ENCODE measurements at regions not wholly inside any gene's neighbourhood (a gene's known extent, or its start where the extent isn't known, plus 50 kb on each side); places are given as distances from the start of the nearest gene placed in this dataset.

- DNase-seq (ENCODE audit: low read depth in 2 of 2): no peak
- no peak overlapping the region for H3K4me3 ChIP-seq (replicated peaks in 1 of 2; ENCODE audit: low read depth in 2 of 2, low read length in 2 of 2)
- TF ChIP-seq CTCF (IDR thresholded peaks at IDR 0.05; ENCODE audit: low read depth, low read length): no peak
Measured at GRCh38 chr14:88989911-88990310, 165.5 kb downstream of the TTC8 start.

- no peak overlapping the region for H3K4me3 ChIP-seq (replicated peaks in 1 of 2; ENCODE audit: low read depth in 2 of 2, low read length in 2 of 2)
- TF ChIP-seq CTCF (IDR thresholded peaks at IDR 0.05; ENCODE audit: low read depth, low read length): no peak
- no peak for DNase-seq (ENCODE audit: low read depth in 2 of 2)
Measured at GRCh38 chr14:88990856-88991255, 166.4 kb downstream of the TTC8 start.

DNA sequence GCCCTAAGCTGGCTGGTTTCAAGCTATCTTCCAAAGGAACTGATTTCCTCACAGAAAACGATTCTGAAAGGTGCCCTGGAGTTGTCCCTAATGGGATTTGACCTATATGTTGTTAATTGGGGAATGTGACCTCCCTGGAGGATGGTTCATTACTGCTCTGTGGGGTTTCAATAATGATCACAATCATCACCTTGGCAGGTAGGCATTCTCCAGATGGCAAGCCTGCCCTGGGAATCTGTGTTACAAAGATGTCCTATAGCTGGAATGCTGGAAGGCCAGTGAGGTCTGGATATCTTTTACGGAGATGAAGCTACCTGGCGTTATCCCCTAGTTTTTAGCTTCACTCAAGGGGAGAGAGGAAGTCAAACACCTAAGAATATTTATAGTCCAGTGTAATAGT, 167.6 kb downstream of the TTC8 start:
- H3K4me3 ChIP-seq (replicated peaks in 1 of 2; ENCODE audit: low read depth in 2 of 2, low read length in 2 of 2): no peak overlapping the region
- no peak for TF ChIP-seq CTCF (IDR thresholded peaks at IDR 0.05; ENCODE audit: low read depth, low read length)
- no peak for DNase-seq (ENCODE audit: low read depth in 2 of 2)

DNA sequence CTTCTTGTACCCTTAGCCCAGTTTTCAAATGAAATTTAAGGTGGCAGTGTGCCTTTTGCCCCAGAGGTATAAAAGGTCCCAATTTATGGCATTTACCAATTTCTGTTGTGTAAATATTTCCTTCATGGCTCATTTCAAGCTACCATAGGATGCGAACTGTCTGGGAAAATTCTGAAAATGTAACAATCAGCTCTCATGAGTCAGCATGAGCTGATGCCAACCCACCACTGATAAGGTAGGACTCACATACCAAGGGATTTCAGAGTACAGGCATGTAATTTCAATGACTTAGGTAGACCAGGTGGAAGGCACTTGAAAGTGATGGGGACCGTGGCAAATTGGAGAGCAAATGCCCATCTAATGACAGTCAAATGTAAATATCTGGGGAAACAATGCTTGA, 169.5 kb downstream of the TTC8 start:
- TF ChIP-seq CTCF (IDR thresholded peaks at IDR 0.05; ENCODE audit: low read depth, low read length): no peak
- DNase-seq (ENCODE audit: low read depth in 2 of 2): peak; percentile 61 to 77
- no peak overlapping the region for H3K4me3 ChIP-seq (replicated peaks in 1 of 2; ENCODE audit: low read depth in 2 of 2, low read length in 2 of 2)

- no peak for TF ChIP-seq CTCF (IDR thresholded peaks at IDR 0.05; ENCODE audit: low read depth, low read length)
- H3K4me3 ChIP-seq (replicated peaks in 1 of 2; ENCODE audit: low read depth in 2 of 2, low read length in 2 of 2): no peak overlapping the region
- DNase-seq (ENCODE audit: low read depth in 2 of 2): peak; percentile 64 to 78
Measured at GRCh38 chr14:88995437-88996198, 171.2 kb downstream of the TTC8 start.

- DNase-seq (ENCODE audit: low read depth in 2 of 2): no peak
- no peak for TF ChIP-seq CTCF (IDR thresholded peaks at IDR 0.05; ENCODE audit: low read depth, low read length)
- H3K4me3 ChIP-seq (replicated peaks in 1 of 2; ENCODE audit: low read depth in 2 of 2, low read length in 2 of 2): no peak overlapping the region
Measured at GRCh38 chr14:88998027-88998426, 173.6 kb downstream of the TTC8 start.

DNA sequence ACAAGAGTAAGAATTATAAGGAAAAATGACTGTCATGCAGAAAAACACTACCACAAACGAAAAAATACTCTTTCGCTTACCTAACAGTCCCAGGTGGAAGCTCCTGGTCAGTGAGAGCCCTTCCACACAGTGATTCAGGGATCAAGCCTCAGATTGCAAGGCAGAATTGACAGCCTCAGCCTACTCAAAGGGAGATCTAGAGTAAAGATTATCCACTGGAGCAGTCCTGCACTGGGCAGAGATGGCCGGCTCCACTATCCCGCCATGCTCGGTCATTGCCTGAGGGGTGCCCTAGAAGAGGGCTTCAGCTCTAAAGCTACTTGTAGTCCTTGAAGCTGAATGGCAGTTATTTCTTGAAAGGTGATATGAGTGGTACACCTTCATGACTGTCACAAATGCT, 174.7 kb downstream of the TTC8 start:
- H3K4me3 ChIP-seq (replicated peaks in 1 of 2; ENCODE audit: low read depth in 2 of 2, low read length in 2 of 2): no peak overlapping the region
- no peak for DNase-seq (ENCODE audit: low read depth in 2 of 2)
- TF ChIP-seq CTCF (IDR thresholded peaks at IDR 0.05; ENCODE audit: low read depth, low read length): no peak

Measured in cardiac fibroblast (primary cell).